ENCODE measurements at regions not wholly inside any gene's neighbourhood (a gene's known extent, or its start where the extent isn't known, plus 50 kb on each side); places are given as distances from the start of the nearest gene placed in this dataset.
A peak's percentile ranks its signal among the peaks of the same experiment; 100 is the strongest.

- H3K27ac ChIP-seq = no peak overlapping the region
- no peaks in the 10 kb centered on the region for H3K9me3 ChIP-seq
- H3K4me3 ChIP-seq = no peak overlapping the region
- TF ChIP-seq CTCF (IDR thresholded peaks at IDR 0.05) = no peak
- intact Hi-C loops (cut with DNase I) = no loop called here
- DNase-seq (no peak), ATAC-seq (no peak)
- peaks cover 0 to 7% (median 0%) of the 10 kb centered on the region in 9 donors for H3K4me1 ChIP-seq
- peaks cover 0 to 24% (median 3%) of the 10 kb centered on the region in 7 donors for H3K27me3 ChIP-seq
- H3K36me3 ChIP-seq = no peaks in the 10 kb centered on the region
- WGBS, 2 donors = 86 to 92% methylated on average over 2 of the region's 2 CpGs
Observed at GRCh38 chr22:44650806-44651205, 51.2 kb upstream of the PRR5 start.

GRCh38 chr22:44648821-44649565, 53.0 kb upstream of the PRR5 start:
- no peak for TF ChIP-seq CTCF (IDR thresholded peaks at IDR 0.05)
- peaks cover 0 to 4% (median 0%) of the 10 kb centered on the region in 11 donors for H3K9me3 ChIP-seq
- DNase-seq = no peak
- peak overlapping the region in 1 of 10 donors; percentile 39 for H3K27ac ChIP-seq
- no peaks in the 10 kb centered on the region for H3K36me3 ChIP-seq
- H3K27me3 ChIP-seq = peaks cover 0 to 30% (median 4%) of the 10 kb centered on the region in 7 donors
- no peak overlapping the region for H3K4me3 ChIP-seq
- H3K4me1 ChIP-seq = peaks cover 0 to 7% (median 0%) of the 10 kb centered on the region in 9 donors
- intact Hi-C loops (cut with DNase I) = no loop called here
- peak in 7 of 8 donors; percentile 51 to 79 (median 64) for ATAC-seq
- 67 to 68% methylated on average over 20 of the region's 20 CpGs for WGBS, 2 donors

- TF ChIP-seq CTCF (IDR thresholded peaks at IDR 0.05) = no peak
- peak overlapping the region in 1 of 10 donors; percentile 39 for H3K27ac ChIP-seq
- peaks cover 0 to 30% (median 4%) of the 10 kb centered on the region in 7 donors for H3K27me3 ChIP-seq
- ATAC-seq (peak in 7 of 8 donors; percentile 44 to 79 (median 66)), DNase-seq (no peak)
- intact Hi-C loops (cut with DNase I) = no loop called here
- H3K4me1 ChIP-seq = peaks cover 0 to 7% (median 0%) of the 10 kb centered on the region in 9 donors
- WGBS, 2 donors = 76 to 81% methylated on average over 11 to 12 of the region's 12 CpGs
- H3K9me3 ChIP-seq = peaks cover 0 to 4% (median 0%) of the 10 kb centered on the region in 11 donors
- H3K4me3 ChIP-seq = no peak overlapping the region
- H3K36me3 ChIP-seq = no peaks in the 10 kb centered on the region
Observed at GRCh38 chr22:44648085-44648820, 53.8 kb upstream of the PRR5 start.

GRCh38 chr22:44647141-44647540, 54.9 kb upstream of the PRR5 start:
- 90 to 94% methylated on average over 7 of the region's 7 CpGs for WGBS, 2 donors

More at GRCh38 chr22:44647141-44647540, 54.9 kb upstream of the PRR5 start:
- DNase-seq (no peak), ATAC-seq (no peak)
- TF ChIP-seq CTCF (IDR thresholded peaks at IDR 0.05) = no peak
- Histone ChIP-seq H3K36me3 (no peaks in the 10 kb centered on the region), H3K4me3 (no peak overlapping the region), H3K9me3 (peaks cover 0 to 4% (median 0%) of the 10 kb centered on the region in 11 donors), H3K4me1 (peaks cover 0 to 7% (median 0%) of the 10 kb centered on the region in 9 donors), H3K27me3 (peaks cover 0 to 30% (median 4%) of the 10 kb centered on the region in 7 donors), H3K27ac (no peak overlapping the region)
- intact Hi-C loops (cut with DNase I) = no loop called here
